Endothelial cell of umbilical vein (primary cell): ENCODE measurements at regions not wholly inside any gene's neighbourhood (a gene's known extent, or its start where the extent isn't known, plus 50 kb on each side); places are given as distances from the start of the nearest gene placed in this dataset.

Source experiments
- BruUV-seq: library from RNA; stranded (reverse); fragments of 400-500 nt; replicated peaks from 2 replicates; lab custom pipeline; 2021; lab: Mats Ljungman, UMichigan
- CTCF ChIA-PET: fragments of 300-600, 350-600 bp; sonication (Branson Sonifier 250); formaldehyde crosslinking; loops from one replicate; lab custom pipeline; 2021; ENCODE audit warnings: antibody characterized with exemption, inconsistent platforms; lab: Charles Lee
- POLR2A ChIA-PET: fragments of 300-600, 350-600 bp; sonication (Branson Sonifier 250); formaldehyde crosslinking; loops from one replicate; lab custom pipeline; 2021; ENCODE audit warnings: antibody characterized with exemption, inconsistent platforms; lab: Charles Lee
- DNase-seq: peaks from one replicate; pipeline ENCODE4 v3.0.0-alpha.2; 2011; ENCODE audit warnings: low read depth, low spot score
- FAIRE-seq: peaks from 2 replicates; lab custom pipeline; 2011; peaks lifted over from hg19 to GRCh38; lab: Jason Lieb, UNC
- H2AFZ ChIP-seq: 2 replicates; pipeline ENCODE4 v1.6.0; 2012; ENCODE audit warnings: low read depth, low read length, control low read depth, inconsistent platforms
- H3K27ac ChIP-seq: 2 replicates; pipeline ENCODE4 v1.5.1; 2011; ENCODE audit warnings: low read depth, mild to moderate bottlenecking, control low read depth, low read length, moderate library complexity; ENCODE audit not compliant: insufficient read depth
- H3K27me3 ChIP-seq, 2 experiments: 2 replicates each; pipeline versions ENCODE4 v1.6.0 to v1.6.1; 2011; ENCODE audit warnings: low read length in 2 of 2, mixed read lengths in 1 of 2; ENCODE audit not compliant: control insufficient read depth in 2 of 2, insufficient read depth in 2 of 2
- H3K36me3 ChIP-seq, 2 experiments: 2 replicates in 1 of 2; 3 replicates in 1 of 2; pipeline ENCODE4 v1.5.1; 2011; ENCODE audit warnings: low read length in 2 of 2, mild to moderate bottlenecking in 1 of 2, moderate library complexity in 1 of 2; ENCODE audit not compliant: control insufficient read depth in 2 of 2, insufficient read depth in 2 of 2; ENCODE audit errors: extremely low read depth in 1 of 2
- H3K4me1 ChIP-seq: 3 replicates; pipeline ENCODE4 v1.5.1; 2011; ENCODE audit warnings: mild to moderate bottlenecking, low read length; ENCODE audit not compliant: control insufficient read depth, insufficient read depth; ENCODE audit errors: extremely low read depth
- H3K4me2 ChIP-seq: 2 replicates; pipeline ENCODE4 v1.6.1; 2011; ENCODE audit warnings: low read length, control low read depth, mixed read lengths; ENCODE audit not compliant: insufficient read depth
- H3K4me3 ChIP-seq, 3 experiments: fragments of 200-600 bp in 1 of 3; sonication (generic), shearing (Covaris generic) in 1 of 3; replicated peaks in 1 of 3; 2 replicates each; pipeline ENCODE4 v1.5.1; 2011 to 2016; ENCODE audit warnings: control low read depth in 3 of 3, low read length in 3 of 3, mild to moderate bottlenecking in 2 of 3, inconsistent platforms in 1 of 3, low read depth in 1 of 3, moderate library complexity in 1 of 3; ENCODE audit not compliant: insufficient read depth in 1 of 3
- H3K79me2 ChIP-seq: 2 replicates; pipeline ENCODE4 v1.6.0; 2012; ENCODE audit warnings: low read length, inconsistent platforms; ENCODE audit not compliant: control insufficient read depth, insufficient read depth
- H3K9ac ChIP-seq: replicated peaks from 2 replicates; pipeline ENCODE3; 2011; ENCODE audit warnings: low read length, control low read depth; ENCODE audit not compliant: insufficient read depth; ENCODE audit errors: extremely low read depth
- H3K9me1 ChIP-seq: replicated peaks from 3 replicates; pipeline ENCODE4 v1.6.0; 2011; ENCODE audit warnings: mild to moderate bottlenecking, low read length; ENCODE audit not compliant: control insufficient read depth, insufficient read depth; ENCODE audit errors: extremely low read depth
- H3K9me3 ChIP-seq: replicated peaks from 2 replicates; pipeline ENCODE4 v1.5.1; 2012; ENCODE audit warnings: low read length, inconsistent platforms; ENCODE audit not compliant: control insufficient read depth, insufficient read depth
- H4K20me1 ChIP-seq: replicated peaks from 2 replicates; pipeline ENCODE3; 2011; ENCODE audit warnings: mild to moderate bottlenecking, low read length; ENCODE audit not compliant: control insufficient read depth, insufficient read depth; ENCODE audit errors: extremely low read depth
- CTCF ChIP-seq, 2 donors: IDR thresholded peaks; 1 replicate in 1 of 2; 2 replicates in 1 of 2; pipeline ENCODE4 v1.5.1; 2011; ENCODE audit warnings: low read length in 2 of 2, mild to moderate bottlenecking in 2 of 2, moderate library complexity in 2 of 2, control low read depth in 1 of 2, inconsistent platforms in 1 of 2, low read depth in 1 of 2; ENCODE audit not compliant: insufficient read depth in 1 of 2; ENCODE audit errors: extremely low read depth in 1 of 2
- EZH2 ChIP-seq: IDR thresholded peaks from 2 replicates; pipeline ENCODE4 v1.6.1; 2012; ENCODE audit warnings: borderline replicate concordance, low read depth, mild to moderate bottlenecking, moderate library complexity, low read length, inconsistent platforms; ENCODE audit not compliant: severe bottlenecking
- FOS ChIP-seq: IDR thresholded peaks from 2 replicates; pipeline ENCODE4 v1.6.1; 2011; ENCODE audit warnings: mild to moderate bottlenecking, low read length, moderate library complexity, borderline replicate concordance; ENCODE audit not compliant: insufficient read depth
- GATA2 ChIP-seq: IDR thresholded peaks from 2 replicates; pipeline ENCODE4 v1.7.0; 2011; ENCODE audit warnings: low read depth, mild to moderate bottlenecking, moderate library complexity, mixed read lengths, low read length; ENCODE audit not compliant: insufficient read length, insufficient read depth
- JUN ChIP-seq: IDR thresholded peaks from 2 replicates; pipeline ENCODE4 v1.6.1; 2011; ENCODE audit warnings: borderline replicate concordance, low read depth; ENCODE audit not compliant: insufficient read length, insufficient read depth
- MYC ChIP-seq: IDR thresholded peaks from one replicate; pipeline ENCODE4 v1.6.1; 2011; ENCODE audit warnings: mild to moderate bottlenecking, low read depth, low read length
- POLR2A ChIP-seq: IDR thresholded peaks from 2 replicates; pipeline ENCODE4 v1.6.1; 2012; ENCODE audit warnings: low read depth, mild to moderate bottlenecking, control low read depth, low read length
- POLR2AphosphoS5 ChIP-seq: IDR thresholded peaks from 2 replicates; pipeline ENCODE4 v1.6.1; 2012; ENCODE audit warnings: low read depth, mild to moderate bottlenecking, control low read depth, low read length, moderate library complexity; ENCODE audit not compliant: insufficient read depth
- dilution Hi-C: fragments of 300-500 bp; cut with MboI; formaldehyde crosslinking; loops from one replicate; pipeline ENCODE4 v1.15.0; 2019; ENCODE audit warnings: low sequenced_read_pairs; ENCODE audit not compliant: extremely low pct_ligation_motif_present
- intact Hi-C: fragments of 100-400 bp; cut with micrococcal nuclease; formaldehyde crosslinking; loops from one replicate; pipeline ENCODE4 v1.10.0; 2022
- TF ChIP-seq, protein P1 (sequence below): IDR thresholded peaks from 2 replicates; pipeline ENCODE4 v1.6.1; 2011; ENCODE audit not compliant: insufficient read depth, insufficient read length

- no TSS peak for BruUV-seq
- H3K36me3 ChIP-seq = no peaks in the 10 kb centered on the region
- no peaks in the 10 kb centered on the region for H3K9me1 ChIP-seq
- no peak overlapping the region for H3K9ac ChIP-seq
- no peaks in the 10 kb centered on the region for H3K79me2 ChIP-seq
- ChIA-PET CTCF (interaction anchor here (1.0 to 1.2 kb wide), 2 partner anchors 8 to 30 kb away, joined by 3 to 4 read pairs; no protein-coding TSS in a partner anchor), POLR2A (interaction anchor here (0.5 kb wide), 1 partner anchor 16 kb away, joined by 4 read pairs; no protein-coding TSS in a partner anchor)
- H3K4me1 ChIP-seq = no peaks in the 10 kb centered on the region
- TF ChIP-seq MYC (no peak), GATA2 (no peak), FOS (no peak), CTCF (IDR thresholded peaks at IDR 0.05; ENCODE audit: extremely low read depth in 1 of 2, insufficient read depth in 1 of 2, low read depth in 1 of 2, low read length in 2 of 2) (no peak), POLR2A (no peak), EZH2 (no peak), POLR2AphosphoS5 (no peak), JUN (no peak)
- TF ChIP-seq, protein P1, sequence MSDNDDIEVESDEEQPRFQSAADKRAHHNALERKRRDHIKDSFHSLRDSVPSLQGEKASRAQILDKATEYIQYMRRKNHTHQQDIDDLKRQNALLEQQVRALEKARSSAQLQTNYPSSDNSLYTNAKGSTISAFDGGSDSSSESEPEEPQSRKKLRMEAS = no peak
- no peaks in the 10 kb centered on the region for H3K27me3 ChIP-seq
- H3K9me3 ChIP-seq = no peaks in the 10 kb centered on the region
- FAIRE-seq (no peak), DNase-seq (no peak)
- H3K4me3 ChIP-seq = no peak overlapping the region
- H2AFZ ChIP-seq = no peak overlapping the region
- dilution Hi-C loops = no loop called here
- no peaks in the 10 kb centered on the region for H4K20me1 ChIP-seq
- intact Hi-C loops = no loop called here
- H3K27ac ChIP-seq = no peak overlapping the region
- H3K4me2 ChIP-seq = no peak overlapping the region
Observed at GRCh38 chr1:209153411-209153810, 430.1 kb upstream of the CAMK1G start.
